ENCODE measurements at regions not wholly inside any gene's neighbourhood (a gene's known extent, or its start where the extent isn't known, plus 50 kb on each side); places are given as distances from the start of the nearest gene placed in this dataset.
"Not testable (repeated sequence)": the region's sequence is repeated elsewhere in the genome, so short reads cannot be mapped to it uniquely, and the experiment has no call there.

GRCh38 chr10:34045571-34046190 is 711.2 kb upstream of the NRP1 start:
- no peak for DNase-seq
- intact Hi-C loops (cut with DNase I; ENCODE audit: low total_unique reads): no loop called here
- Histone ChIP-seq H3K4me3 (no peak overlapping the region), H3K4me1 (no peaks in the 10 kb centered on the region), H3K36me3 (no peaks in the 10 kb centered on the region), H3K27me3 (no peaks in the 10 kb centered on the region), H3K27ac (no peak overlapping the region), H3K9me3 (no peaks in the 10 kb centered on the region)
- no peak for TF ChIP-seq POLR2A (IDR thresholded peaks at IDR 0.05)
- TF ChIP-seq, protein P1, sequence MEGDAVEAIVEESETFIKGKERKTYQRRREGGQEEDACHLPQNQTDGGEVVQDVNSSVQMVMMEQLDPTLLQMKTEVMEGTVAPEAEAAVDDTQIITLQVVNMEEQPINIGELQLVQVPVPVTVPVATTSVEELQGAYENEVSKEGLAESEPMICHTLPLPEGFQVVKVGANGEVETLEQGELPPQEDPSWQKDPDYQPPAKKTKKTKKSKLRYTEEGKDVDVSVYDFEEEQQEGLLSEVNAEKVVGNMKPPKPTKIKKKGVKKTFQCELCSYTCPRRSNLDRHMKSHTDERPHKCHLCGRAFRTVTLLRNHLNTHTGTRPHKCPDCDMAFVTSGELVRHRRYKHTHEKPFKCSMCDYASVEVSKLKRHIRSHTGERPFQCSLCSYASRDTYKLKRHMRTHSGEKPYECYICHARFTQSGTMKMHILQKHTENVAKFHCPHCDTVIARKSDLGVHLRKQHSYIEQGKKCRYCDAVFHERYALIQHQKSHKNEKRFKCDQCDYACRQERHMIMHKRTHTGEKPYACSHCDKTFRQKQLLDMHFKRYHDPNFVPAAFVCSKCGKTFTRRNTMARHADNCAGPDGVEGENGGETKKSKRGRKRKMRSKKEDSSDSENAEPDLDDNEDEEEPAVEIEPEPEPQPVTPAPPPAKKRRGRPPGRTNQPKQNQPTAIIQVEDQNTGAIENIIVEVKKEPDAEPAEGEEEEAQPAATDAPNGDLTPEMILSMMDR (IDR thresholded peaks at IDR 0.05): no peak

- Histone ChIP-seq H3K9me3 (no peaks in the 10 kb centered on the region), H3K4me3 (no peak overlapping the region), H3K27me3 (no peaks in the 10 kb centered on the region), H3K4me1 (no peaks in the 10 kb centered on the region), H3K36me3 (no peaks in the 10 kb centered on the region), H3K27ac (no peak overlapping the region)
- no peak for TF ChIP-seq POLR2A (IDR thresholded peaks at IDR 0.05)
- TF ChIP-seq, protein P1 (IDR thresholded peaks at IDR 0.05): no peak
- DNase-seq: no peak
- intact Hi-C loops (cut with DNase I; ENCODE audit: low total_unique reads): no loop called here
Measured at GRCh38 chr10:34041871-34042270, 707.4 kb upstream of the NRP1 start.

GRCh38 chr10:34037499-34037898 is 703.0 kb upstream of the NRP1 start:
- Histone ChIP-seq H3K4me1 (no peaks in the 10 kb centered on the region), H3K27ac (no peak overlapping the region), H3K36me3 (no peaks in the 10 kb centered on the region), H3K4me3 (no peak overlapping the region), H3K9me3 (no peaks in the 10 kb centered on the region), H3K27me3 (no peaks in the 10 kb centered on the region)
- DNase-seq: no peak
- intact Hi-C loops (cut with DNase I; ENCODE audit: low total_unique reads): no loop called here
- TF ChIP-seq, protein P1 (IDR thresholded peaks at IDR 0.05): no peak
- no peak for TF ChIP-seq POLR2A (IDR thresholded peaks at IDR 0.05)

GRCh38 chr10:34035241-34035790 is 700.8 kb upstream of the NRP1 start:
- H3K4me3 ChIP-seq; H3K36me3 ChIP-seq; H3K4me1 ChIP-seq; H3K27me3 ChIP-seq; DNase-seq; H3K27ac ChIP-seq; intact Hi-C loops (cut with DNase I; ENCODE audit: low total_unique reads); H3K9me3 ChIP-seq: not testable (repeated sequence)

- intact Hi-C loops (cut with DNase I; ENCODE audit: low total_unique reads): no loop called here
- Histone ChIP-seq H3K27ac (no peak overlapping the region), H3K27me3 (no peaks in the 10 kb centered on the region), H3K4me3 (no peak overlapping the region), H3K4me1 (no peaks in the 10 kb centered on the region), H3K9me3 (no peaks in the 10 kb centered on the region), H3K36me3 (no peaks in the 10 kb centered on the region)
- TF ChIP-seq, protein P1 (IDR thresholded peaks at IDR 0.05): no peak
- DNase-seq: no peak
Measured at GRCh38 chr10:34033078-34033477, 698.6 kb upstream of the NRP1 start.

DNA sequence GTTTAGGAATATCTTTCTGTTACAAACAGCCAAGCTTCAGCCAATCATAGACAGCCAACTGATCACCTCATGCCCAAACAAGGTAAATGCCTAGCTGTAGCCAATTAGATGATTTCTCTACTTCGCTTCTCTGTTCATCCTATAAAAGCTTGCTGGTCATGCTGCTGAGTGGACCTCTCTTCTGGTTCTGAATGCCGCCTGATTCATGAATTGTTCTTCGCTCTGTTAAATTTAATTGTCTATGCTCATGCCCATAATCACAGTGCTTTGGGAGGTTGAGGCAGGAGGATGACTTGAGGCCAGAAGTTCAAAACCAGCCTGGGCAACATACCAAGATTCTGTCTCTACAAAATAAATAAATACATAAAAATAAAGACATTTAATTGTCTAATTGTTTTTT is 698.1 kb upstream of the NRP1 start:
- Histone ChIP-seq H3K4me1 (no peaks in the 10 kb centered on the region), H3K36me3 (no peaks in the 10 kb centered on the region), H3K4me3 (no peak overlapping the region), H3K9me3 (no peaks in the 10 kb centered on the region), H3K27ac (no peak overlapping the region), H3K27me3 (no peaks in the 10 kb centered on the region)
- intact Hi-C loops (cut with DNase I; ENCODE audit: low total_unique reads): no loop called here
- TF ChIP-seq, protein P1 (IDR thresholded peaks at IDR 0.05): no peak
- no peak for TF ChIP-seq POLR2A (IDR thresholded peaks at IDR 0.05)
- no peak for DNase-seq

All from uterus (tissue), 3 donors.